ENCODE measurements at regions not wholly inside any gene's neighbourhood (a gene's known extent, or its start where the extent isn't known, plus 50 kb on each side); places are given as distances from the start of the nearest gene placed in this dataset.

DNA sequence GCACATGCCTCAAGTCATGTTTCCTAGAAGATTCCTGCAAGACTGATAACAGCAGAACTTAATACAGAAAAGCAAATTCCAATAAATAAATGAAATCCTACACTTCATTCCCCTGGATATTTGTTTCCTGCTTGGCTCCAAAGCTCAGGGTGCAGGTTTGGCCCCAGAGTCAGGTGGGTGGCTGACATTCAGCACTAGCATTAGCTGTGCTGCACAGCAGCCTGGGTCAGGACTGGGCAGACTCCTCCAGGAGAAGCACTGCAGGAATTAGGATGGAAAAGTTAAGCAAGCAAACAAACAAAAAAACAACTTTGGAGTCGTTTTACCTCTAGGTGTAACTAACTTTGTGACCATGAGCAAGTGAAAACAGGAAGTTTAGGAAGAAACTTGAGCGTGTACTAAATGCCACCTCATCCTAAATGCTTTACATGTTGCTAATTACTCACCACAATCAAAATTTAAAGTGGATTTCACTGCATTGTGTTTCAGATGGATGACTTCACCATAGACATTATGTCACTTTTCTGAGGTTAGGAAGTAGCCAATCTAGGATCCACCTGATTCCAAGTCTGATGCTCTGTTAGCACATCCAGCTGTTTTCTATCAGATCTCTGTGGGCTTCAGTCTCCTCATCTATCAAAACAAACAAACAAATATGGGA lies 239.4 kb downstream of the C7orf25 start:
- Histone ChIP-seq H4K20me1 (replicated peaks in 1 of 2; ENCODE audit: control insufficient read depth in 1 of 2, insufficient read depth in 2 of 2, low read length in 2 of 2) (no peaks in the 10 kb centered on the region), H2AFZ (ENCODE audit: low read length) (no peak overlapping the region), H3K4me3 (ENCODE audit: extremely low read depth in 1 of 4, insufficient read depth in 2 of 4, low read depth in 3 of 4, low read length in 4 of 4) (no peak overlapping the region), H4K91ac (replicated peaks; ENCODE audit: insufficient read length, low read length) (no peak overlapping the region), H3K4me1 (replicated peaks in 1 of 4; ENCODE audit: control insufficient read depth in 3 of 4, insufficient read depth in 4 of 4, low read length in 3 of 4) (no peaks in the 10 kb centered on the region), H4K5ac (ENCODE audit: insufficient read length, low read depth, low read length) (no peak overlapping the region), H2BK12ac (ENCODE audit: low read depth, low read length) (no peak overlapping the region), H3K4ac (replicated peaks; ENCODE audit: insufficient read length, low read depth, low read length) (no peak overlapping the region), H2BK120ac (replicated peaks; ENCODE audit: low read depth, low read length) (no peak overlapping the region), H3K27ac (ENCODE audit: low read depth, low read length) (no peak overlapping the region), H3K79me1 (ENCODE audit: low read depth, low read length) (no peaks in the 10 kb centered on the region), H2AK5ac (ENCODE audit: low read depth, low read length) (no peak overlapping the region), H3K27me3 (replicated peaks in 1 of 4; ENCODE audit: control insufficient read depth in 3 of 4, extremely low read depth in 1 of 4, insufficient read depth in 3 of 4, low read length in 3 of 4) (no peaks in the 10 kb centered on the region), H3K14ac (ENCODE audit: insufficient read length) (no peak overlapping the region), H3K4me2 (ENCODE audit: insufficient read depth in 1 of 2, low read depth in 2 of 2, low read length in 2 of 2) (no peak overlapping the region), H3K79me2 (ENCODE audit: control insufficient read depth in 1 of 2, insufficient read depth in 2 of 2, low read length in 2 of 2) (no peaks in the 10 kb centered on the region), H2BK5ac (ENCODE audit: low read depth, low read length) (no peak overlapping the region), H4K8ac (ENCODE audit: extremely low read depth, insufficient read depth, low read length) (no peak overlapping the region), H3K36me3 (ENCODE audit: control insufficient read depth in 2 of 4, insufficient read depth in 4 of 4, low read length in 3 of 4) (no peaks in the 10 kb centered on the region), H3K9me3 (ENCODE audit: insufficient read depth in 2 of 2, low read depth in 1 of 2, low read length in 1 of 2) (peaks cover 1 to 2% of the 10 kb centered on the region in 2 experiments; a peak in 2 of 4 replicates), H2BK20ac (ENCODE audit: low read length) (no peak overlapping the region), H3K23me2 (ENCODE audit: low read depth, low read length) (no peaks in the 10 kb centered on the region; the same call in 1 of the 2 replicates), H2BK15ac (ENCODE audit: low read length) (no peak overlapping the region), H3K9ac (replicated peaks in 1 of 4; ENCODE audit: extremely low read depth in 1 of 4, low read depth in 3 of 4, low read length in 3 of 4) (no peak overlapping the region), H3K18ac (ENCODE audit: extremely low read depth, low read length) (no peak overlapping the region), H3K56ac (replicated peaks; ENCODE audit: insufficient read length, low read depth, low read length) (no peak overlapping the region), H3K23ac (ENCODE audit: insufficient read length) (no peak overlapping the region)
- TF ChIP-seq SIRT6 (IDR thresholded peaks at IDR 0.05; ENCODE audit: low read length) (no peak), CHD1 (IDR thresholded peaks at IDR 0.05; ENCODE audit: low read depth, low read length) (no peak), BACH1 (IDR thresholded peaks at IDR 0.05; ENCODE audit: low read length) (no peak)
- DNase-seq (ENCODE audit: low read depth in 1 of 2, low spot score in 2 of 2) (no peak), FAIRE-seq (no peak)
- WGBS, 2 experiments (ENCODE audit: extremely low coverage in 1 of 2, insufficient coverage in 1 of 2, insufficient read length in 1 of 2, insufficient replicate concordance in 2 of 2, low coverage in 1 of 2, low lambda C conversion rate in 2 of 2, missing lambda C conversion rate in 1 of 2), result 83% methylated on average over 2 of the region's 2 CpGs; no CpG with 5 or more reads in 1 of the 2 experiments
- CTCF ChIA-PET (ENCODE audit: partially characterized antibody), result interaction anchor here (0.7 to 1.5 kb wide), 3 partner anchors 13 to 97 kb away, joined by 3 to 5 read pairs (median 3); no protein-coding TSS in a partner anchor
- POLR2A ChIA-PET (ENCODE audit: partially characterized antibody), result no interaction called here

Measured in H1 (cell line).